Duodenal mucosa (tissue), 2 donors: ENCODE measurements at regions not wholly inside any gene's neighbourhood (a gene's known extent, or its start where the extent isn't known, plus 50 kb on each side); places are given as distances from the start of the nearest gene placed in this dataset.

Experiments
- H3K27ac ChIP-seq: one replicate; pipeline ENCODE4 v1.7.0; 2013; ENCODE audit warnings: low read depth, low read length
- H3K27me3 ChIP-seq, 2 donors: one replicate each; pipeline ENCODE4 v1.7.0; 2013; ENCODE audit warnings: low read length in 2 of 2, control low read depth in 1 of 2; ENCODE audit not compliant: insufficient read depth in 2 of 2, control insufficient read depth in 1 of 2
- H3K36me3 ChIP-seq, 2 donors: one replicate each; pipeline ENCODE4 v1.7.0; 2013; ENCODE audit warnings: low read length in 2 of 2, control low read depth in 1 of 2; ENCODE audit not compliant: insufficient read depth in 2 of 2, control insufficient read depth in 1 of 2
- H3K4me1 ChIP-seq, 2 donors: one replicate each; pipeline ENCODE4 v1.7.0; 2013; ENCODE audit warnings: low read length in 2 of 2, control low read depth in 1 of 2; ENCODE audit not compliant: insufficient read depth in 2 of 2, control insufficient read depth in 1 of 2
- H3K4me3 ChIP-seq, 2 donors: one replicate each; pipeline ENCODE4 v1.7.0; 2013; ENCODE audit warnings: low read length in 2 of 2, low read depth in 1 of 2
- H3K9ac ChIP-seq, 2 donors: one replicate each; pipeline ENCODE4 v1.7.0; 2013; ENCODE audit warnings: low read length in 2 of 2, low read depth in 1 of 2
- H3K9me3 ChIP-seq, 2 donors: one replicate each; pipeline ENCODE4 v1.7.0; 2013; ENCODE audit warnings: low read length in 2 of 2, control low read depth in 1 of 2; ENCODE audit not compliant: control insufficient read depth in 1 of 2

- Histone ChIP-seq H3K9me3 (no peaks in the 10 kb centered on the region), H3K4me1 (no peaks in the 10 kb centered on the region), H3K36me3 (no peaks in the 10 kb centered on the region), H3K9ac (no peak overlapping the region), H3K4me3 (no peak overlapping the region), H3K27me3 (no peaks in the 10 kb centered on the region), H3K27ac (no peak overlapping the region)
Observed at GRCh38 chr16:17578981-17579874, 108.5 kb upstream of the XYLT1 start.

DNA sequence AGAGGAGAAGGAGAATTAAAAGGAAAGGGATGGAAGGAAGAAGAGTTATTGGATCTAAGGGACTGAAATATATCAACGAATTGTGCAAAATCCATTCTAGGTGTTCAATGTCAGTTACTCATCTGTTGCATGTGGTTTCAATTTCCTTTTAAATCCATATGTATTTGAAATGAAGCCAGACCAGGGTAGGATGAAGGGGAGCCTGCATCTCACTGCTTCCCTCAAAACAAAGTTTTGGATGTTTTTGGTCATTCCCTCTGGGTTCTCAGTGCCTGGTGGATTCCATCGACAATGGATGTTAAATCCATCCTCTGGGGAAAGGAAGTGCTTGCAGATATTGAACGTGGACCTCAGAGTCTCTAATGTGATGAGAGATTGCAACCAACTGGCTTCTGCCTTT is 103.5 kb upstream of the XYLT1 start:
- H3K4me1 ChIP-seq = no peaks in the 10 kb centered on the region
- H3K27ac ChIP-seq = no peak overlapping the region
- no peaks in the 10 kb centered on the region for H3K27me3 ChIP-seq
- no peak overlapping the region for H3K9ac ChIP-seq
- no peaks in the 10 kb centered on the region for H3K36me3 ChIP-seq
- H3K9me3 ChIP-seq = no peaks in the 10 kb centered on the region
- no peak overlapping the region for H3K4me3 ChIP-seq

DNA sequence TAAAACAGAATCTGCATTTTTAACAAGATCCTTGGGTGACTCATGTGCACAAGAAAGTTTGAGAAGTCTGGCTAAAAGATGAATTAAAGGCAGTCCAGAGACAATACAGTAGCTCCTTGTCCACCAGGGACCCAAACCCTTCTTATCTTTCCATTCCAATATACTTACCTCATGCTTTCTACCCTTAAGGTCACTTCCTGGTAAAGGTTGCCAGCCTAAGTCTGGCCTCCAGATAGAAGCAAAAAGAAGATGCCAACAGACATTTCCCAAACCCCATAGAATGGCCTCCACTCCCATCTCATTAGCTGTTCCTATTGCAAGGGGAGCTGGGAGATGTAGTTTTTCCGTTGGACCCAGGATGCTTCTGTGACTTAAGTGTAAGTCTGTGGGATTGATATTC is 101.4 kb upstream of the XYLT1 start:
- H3K4me3 ChIP-seq = no peak overlapping the region
- no peaks in the 10 kb centered on the region for H3K36me3 ChIP-seq
- no peaks in the 10 kb centered on the region for H3K9me3 ChIP-seq
- no peaks in the 10 kb centered on the region for H3K4me1 ChIP-seq
- H3K27ac ChIP-seq = no peak overlapping the region
- no peaks in the 10 kb centered on the region for H3K27me3 ChIP-seq
- H3K9ac ChIP-seq = no peak overlapping the region

- no peaks in the 10 kb centered on the region for H3K9me3 ChIP-seq
- H3K36me3 ChIP-seq = no peaks in the 10 kb centered on the region
- no peaks in the 10 kb centered on the region for H3K4me1 ChIP-seq
- no peaks in the 10 kb centered on the region for H3K27me3 ChIP-seq
- H3K27ac ChIP-seq = no peak overlapping the region
- no peak overlapping the region for H3K9ac ChIP-seq
- no peak overlapping the region for H3K4me3 ChIP-seq
Observed at GRCh38 chr16:17571499-17572093, 100.8 kb upstream of the XYLT1 start.

GRCh38 chr16:17568239-17568638 is 97.5 kb upstream of the XYLT1 start:
- Histone ChIP-seq H3K9ac (no peak overlapping the region), H3K27me3 (no peaks in the 10 kb centered on the region), H3K4me1 (no peaks in the 10 kb centered on the region), H3K27ac (no peak overlapping the region), H3K36me3 (no peaks in the 10 kb centered on the region), H3K4me3 (no peak overlapping the region), H3K9me3 (peaks cover 0 to 3% of the 10 kb centered on the region in 2 donors)

GRCh38 chr16:17567455-17567854 is 96.7 kb upstream of the XYLT1 start:
- peaks cover 0 to 3% of the 10 kb centered on the region in 2 donors for H3K9me3 ChIP-seq
- no peak overlapping the region for H3K27ac ChIP-seq
- H3K4me3 ChIP-seq = no peak overlapping the region
- no peaks in the 10 kb centered on the region for H3K27me3 ChIP-seq
- H3K9ac ChIP-seq = no peak overlapping the region
- no peaks in the 10 kb centered on the region for H3K4me1 ChIP-seq
- no peaks in the 10 kb centered on the region for H3K36me3 ChIP-seq

DNA sequence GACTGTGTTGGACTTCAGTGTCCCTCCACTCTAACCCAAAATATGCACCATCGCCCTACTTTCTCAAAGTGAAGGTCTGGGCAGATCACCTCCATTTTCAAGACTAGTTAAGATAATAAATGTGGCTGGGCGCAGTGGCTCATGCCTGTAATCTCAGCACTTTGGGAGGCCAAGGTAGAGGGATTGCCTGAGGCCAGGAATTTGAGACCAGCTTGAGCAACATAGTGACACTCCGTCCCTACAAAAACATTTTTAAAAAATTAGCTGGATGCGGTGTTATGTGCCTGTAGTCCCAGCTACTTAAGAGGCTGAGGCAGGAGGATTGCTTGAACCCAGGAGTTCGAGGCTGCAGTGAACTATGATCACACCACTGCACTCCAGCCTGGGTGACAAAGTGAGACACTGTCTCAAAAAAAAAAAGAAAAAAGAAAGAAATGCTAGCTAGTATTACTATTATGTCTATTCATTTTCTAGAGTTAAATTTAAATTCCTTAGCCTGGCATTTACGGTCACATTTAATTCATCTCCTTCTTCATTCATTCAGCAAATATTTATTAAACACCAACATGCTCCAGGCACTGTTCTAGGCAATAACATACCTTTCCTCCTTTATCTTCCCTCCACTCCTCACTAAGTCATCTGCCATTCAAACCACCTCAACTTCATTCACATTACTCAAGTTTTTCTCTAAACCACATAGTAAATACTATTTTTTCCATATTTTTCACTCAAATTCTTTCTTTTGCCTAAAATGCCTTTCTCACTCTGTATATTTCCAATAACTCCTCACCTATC is 96.1 kb upstream of the XYLT1 start:
- Histone ChIP-seq H3K9ac (no peak overlapping the region), H3K27me3 (no peaks in the 10 kb centered on the region), H3K27ac (no peak overlapping the region), H3K9me3 (peaks cover 0 to 3% of the 10 kb centered on the region in 2 donors), H3K36me3 (no peaks in the 10 kb centered on the region), H3K4me3 (no peak overlapping the region), H3K4me1 (no peaks in the 10 kb centered on the region)

- Histone ChIP-seq H3K4me3 (no peak overlapping the region), H3K27ac (no peak overlapping the region), H3K36me3 (no peaks in the 10 kb centered on the region), H3K27me3 (no peaks in the 10 kb centered on the region), H3K4me1 (no peaks in the 10 kb centered on the region), H3K9me3 (peaks cover 0 to 3% of the 10 kb centered on the region in 2 donors), H3K9ac (no peak overlapping the region)
Observed at GRCh38 chr16:17566075-17566474, 95.3 kb upstream of the XYLT1 start.

DNA sequence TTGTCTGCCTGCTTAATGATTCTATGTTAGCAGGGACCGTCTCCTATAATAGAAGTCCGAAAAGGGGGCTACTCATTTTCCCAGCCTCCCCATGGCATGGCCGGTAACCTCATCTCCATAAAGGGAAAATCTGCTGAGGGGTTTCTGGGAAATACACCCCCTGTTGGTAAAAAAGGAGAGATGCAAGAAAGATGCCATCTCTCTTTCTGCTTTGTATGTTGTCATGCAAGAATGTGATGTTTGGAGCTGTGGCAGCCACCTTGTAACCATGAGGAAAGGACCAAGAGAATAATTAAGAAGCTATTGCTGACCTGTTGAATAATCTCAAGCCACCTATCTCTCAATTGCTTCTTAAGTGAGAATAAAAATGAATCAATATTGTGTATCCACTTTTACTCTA is 94.8 kb upstream of the XYLT1 start:
- Histone ChIP-seq H3K4me1 (no peaks in the 10 kb centered on the region), H3K36me3 (no peaks in the 10 kb centered on the region), H3K27me3 (no peaks in the 10 kb centered on the region), H3K9me3 (peaks cover 0 to 3% of the 10 kb centered on the region in 2 donors), H3K9ac (no peak overlapping the region), H3K27ac (no peak overlapping the region), H3K4me3 (no peak overlapping the region)

DNA sequence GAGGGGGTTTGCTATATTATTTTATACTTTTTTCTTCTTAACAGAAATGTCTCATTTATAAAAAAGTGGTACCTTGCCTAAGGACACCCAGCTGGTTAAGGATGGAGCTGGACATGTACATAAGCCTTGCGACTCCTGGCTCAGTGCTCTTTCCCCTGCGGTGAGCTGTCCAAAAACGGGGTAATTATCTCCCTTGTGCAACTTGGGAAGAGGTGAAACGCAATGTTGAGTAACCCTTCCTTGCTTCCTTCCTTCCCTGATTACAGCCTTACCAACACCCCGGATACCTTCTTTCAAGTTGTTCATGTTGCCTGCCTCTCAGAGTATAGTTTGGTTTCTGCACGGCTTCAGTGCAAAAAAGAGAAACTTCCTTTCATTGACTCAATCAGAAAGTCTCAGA is 94.1 kb upstream of the XYLT1 start:
- Histone ChIP-seq H3K4me1 (no peaks in the 10 kb centered on the region), H3K4me3 (no peak overlapping the region), H3K27me3 (no peaks in the 10 kb centered on the region), H3K9me3 (peaks cover 0 to 3% of the 10 kb centered on the region in 2 donors), H3K9ac (no peak overlapping the region), H3K36me3 (no peaks in the 10 kb centered on the region), H3K27ac (no peak overlapping the region)
